Natural killer cell (primary cell): ENCODE measurements at regions not wholly inside any gene's neighbourhood (a gene's known extent, or its start where the extent isn't known, plus 50 kb on each side); places are given as distances from the start of the nearest gene placed in this dataset.
"Not testable (repeated sequence)": the region's sequence is repeated elsewhere in the genome, so short reads cannot be mapped to it uniquely, and the experiment has no call there.

Source experiments
- ATAC-seq, 3 donors: fragments of 150-1000 bp in 2 of 3; fragments of 200-7000 bp in 1 of 3; cut with Tn5 transposase; 1 replicate in 1 of 3; 2 replicates in 2 of 3; pipeline ENCODE4 v1.10.0; 2021; ENCODE audit warnings: mild to moderate bottlenecking in 2 of 3, moderate library complexity in 2 of 3
- DNase-seq, 2 donors: peaks; one replicate each; pipeline versions ENCODE4 v3.0.0 to v3.0.0-alpha.2; 2013 to 2021; ENCODE audit warnings: mixed read lengths in 1 of 2
- H3K27ac ChIP-seq: one replicate; pipeline ENCODE4 v1.5.1; 2013; ENCODE audit warnings: mild to moderate bottlenecking, low read length
- H3K27me3 ChIP-seq: one replicate; pipeline ENCODE4 v1.6.1; 2013; ENCODE audit warnings: low read length; ENCODE audit not compliant: control insufficient read depth, insufficient read depth
- H3K36me3 ChIP-seq: one replicate; pipeline ENCODE4 v1.6.1; 2013; ENCODE audit warnings: low read length; ENCODE audit not compliant: control insufficient read depth, insufficient read depth
- H3K4me1 ChIP-seq: one replicate; pipeline ENCODE4 v1.6.1; 2013; ENCODE audit warnings: low read length; ENCODE audit not compliant: control insufficient read depth, insufficient read depth
- H3K4me3 ChIP-seq: one replicate; pipeline ENCODE4 v1.5.1; 2013; ENCODE audit warnings: low read length
- H3K9me3 ChIP-seq: one replicate; pipeline ENCODE4 v1.6.1; 2013; ENCODE audit warnings: low read length; ENCODE audit not compliant: control insufficient read depth, insufficient read depth
- H3K27ac Mint-ChIP-seq, 2 donors: one replicate each; pipeline ENCODE4 v1.8.0; 2022; ENCODE audit warnings: mild to moderate bottlenecking in 2 of 2, mixed read lengths in 2 of 2, moderate library complexity in 1 of 2
- H3K27me3 Mint-ChIP-seq, 2 donors: one replicate each; pipeline ENCODE4 v1.8.0; 2022; ENCODE audit warnings: low read depth in 2 of 2, mixed read lengths in 2 of 2
- H3K36me3 Mint-ChIP-seq: one replicate; pipeline ENCODE4 v1.8.0; 2022; ENCODE audit warnings: mixed read lengths
- H3K4me1 Mint-ChIP-seq, 2 donors: one replicate each; pipeline ENCODE4 v1.8.0; 2022; ENCODE audit warnings: mixed read lengths in 2 of 2
- H3K4me3 Mint-ChIP-seq: one replicate; pipeline ENCODE4 v1.8.0; 2022; ENCODE audit warnings: mild to moderate bottlenecking, moderate library complexity, mixed read lengths
- H3K9me3 Mint-ChIP-seq, 2 donors: one replicate each; pipeline ENCODE4 v1.8.0; 2022; ENCODE audit warnings: mixed read lengths in 2 of 2
- CTCF ChIP-seq: fragments of 200-600 bp; IDR thresholded peaks from one replicate; pipeline ENCODE4 v1.8.0; 2022; ENCODE audit warnings: antibody characterized with exemption
- WGBS: methylation state at CpG from one replicate; pipeline ENCODE4 v1.1.7; 2013; ENCODE audit warnings: missing lambda C conversion rate; ENCODE audit not compliant: insufficient coverage; 5-methylcytosine and 5-hydroxymethylcytosine counted together
- intact Hi-C: fragments of 100-400 bp; cut with micrococcal nuclease; formaldehyde crosslinking; loops from one replicate; pipeline ENCODE4 v1.14.2; 2022

GRCh38 chr22:44561139-44561840 lies 63.3 kb upstream of the RTL6 start:
- intact Hi-C loops, result no loop called here
- Mint-ChIP-seq H3K27ac (no peak overlapping the region), H3K36me3 (no peaks in the 10 kb centered on the region), H3K9me3 (no peaks in the 10 kb centered on the region), H3K4me3 (no peak overlapping the region), H3K4me1 (no peaks in the 10 kb centered on the region), H3K27me3 (peaks cover 15 to 31% of the 10 kb centered on the region in 2 donors)
- DNase-seq (no peak), ATAC-seq (no peak)
- TF ChIP-seq CTCF, result no peak
- H3K27me3 ChIP-seq, result no peaks in the 10 kb centered on the region
- no peaks in the 10 kb centered on the region for H3K9me3 ChIP-seq
- H3K27ac ChIP-seq, result no peak overlapping the region
- WGBS, result 93% methylated on average over 5 of the region's 6 CpGs
- no peaks in the 10 kb centered on the region for H3K4me1 ChIP-seq
- H3K36me3 ChIP-seq, result no peaks in the 10 kb centered on the region
- no peak overlapping the region for H3K4me3 ChIP-seq

- H3K27ac Mint-ChIP-seq, ATAC-seq, H3K9me3 Mint-ChIP-seq, H3K4me3 Mint-ChIP-seq, H3K4me3 ChIP-seq, H3K27ac ChIP-seq, H3K4me1 ChIP-seq, H3K36me3 Mint-ChIP-seq, H3K27me3 ChIP-seq, DNase-seq, intact Hi-C loops, H3K4me1 Mint-ChIP-seq, H3K9me3 ChIP-seq, H3K36me3 ChIP-seq: not testable (repeated sequence)
- WGBS, result 91% methylated on average over 7 of the region's 7 CpGs
- H3K27me3 Mint-ChIP-seq, result peaks cover 25 to 49% of the 10 kb centered on the region in 2 donors
These were observed 60.6 kb upstream of the RTL6 start for GRCh38 chr22:44558671-44559070.

- H3K4me1 Mint-ChIP-seq, result not testable (repeated sequence)
These were observed 59.8 kb upstream of the RTL6 start for GRCh38 chr22:44557872-44558271.

GRCh38 chr22:44557064-44557748 lies 59.2 kb upstream of the RTL6 start:
- Mint-ChIP-seq H3K4me3 (no peak overlapping the region), H3K4me1 (no peaks in the 10 kb centered on the region), H3K36me3 (no peaks in the 10 kb centered on the region), H3K27ac (no peak overlapping the region), H3K9me3 (no peaks in the 10 kb centered on the region), H3K27me3 (peaks cover 25 to 42% of the 10 kb centered on the region in 2 donors)
- 85% methylated on average over 5 of the region's 8 CpGs for WGBS
- TF ChIP-seq CTCF, result no peak
- intact Hi-C loops, result no loop called here
- Histone ChIP-seq H3K4me1 (no peaks in the 10 kb centered on the region), H3K9me3 (no peaks in the 10 kb centered on the region), H3K27me3 (no peaks in the 10 kb centered on the region), H3K27ac (no peak overlapping the region), H3K36me3 (no peaks in the 10 kb centered on the region), H3K4me3 (no peak overlapping the region)
- DNase-seq (no peak), ATAC-seq (no peak)

More at GRCh38 chr22:44557872-44558271, 59.8 kb upstream of the RTL6 start:
- WGBS, result 100% methylated on average over 3 of the region's 4 CpGs
- H3K4me3 Mint-ChIP-seq, H3K9me3 Mint-ChIP-seq, H3K4me1 ChIP-seq, H3K9me3 ChIP-seq, H3K36me3 ChIP-seq, H3K27ac ChIP-seq, H3K27me3 ChIP-seq, H3K27ac Mint-ChIP-seq, ATAC-seq, intact Hi-C loops, H3K4me3 ChIP-seq, DNase-seq, H3K36me3 Mint-ChIP-seq: not testable (repeated sequence)
- H3K27me3 Mint-ChIP-seq, result peaks cover 25 to 43% of the 10 kb centered on the region in 2 donors
